Left kidney (tissue), 1 donor: ENCODE measurements at regions not wholly inside any gene's neighbourhood (a gene's known extent, or its start where the extent isn't known, plus 50 kb on each side); places are given as distances from the start of the nearest gene placed in this dataset.
"Not testable (repeated sequence)": the region's sequence is repeated elsewhere in the genome, so short reads cannot be mapped to it uniquely, and the experiment has no call there.

Experiments
- DNase-seq: peaks from one replicate; pipeline ENCODE4 v3.0.0-alpha.2; 2013

DNA sequence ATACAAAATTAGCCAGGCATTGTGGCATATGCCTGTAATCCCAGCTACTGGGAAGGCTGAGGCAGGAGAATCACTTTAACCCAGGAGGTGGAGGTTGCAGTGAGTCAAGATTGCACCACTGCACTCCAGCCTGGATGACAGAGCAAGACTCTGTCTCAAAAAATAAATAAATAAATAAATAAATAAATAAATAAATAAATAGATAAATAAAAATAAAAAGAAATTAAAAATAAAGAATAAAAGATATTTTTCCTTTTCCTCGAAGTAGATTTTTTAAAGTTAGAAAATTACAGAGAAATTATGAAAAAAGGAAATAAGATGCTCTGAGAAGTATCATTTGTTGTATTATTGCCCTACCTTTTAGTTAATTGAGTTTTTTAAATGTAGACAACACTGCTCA, 1906.1 kb downstream of the MAT2B start:
- not testable (repeated sequence) for DNase-seq

DNA sequence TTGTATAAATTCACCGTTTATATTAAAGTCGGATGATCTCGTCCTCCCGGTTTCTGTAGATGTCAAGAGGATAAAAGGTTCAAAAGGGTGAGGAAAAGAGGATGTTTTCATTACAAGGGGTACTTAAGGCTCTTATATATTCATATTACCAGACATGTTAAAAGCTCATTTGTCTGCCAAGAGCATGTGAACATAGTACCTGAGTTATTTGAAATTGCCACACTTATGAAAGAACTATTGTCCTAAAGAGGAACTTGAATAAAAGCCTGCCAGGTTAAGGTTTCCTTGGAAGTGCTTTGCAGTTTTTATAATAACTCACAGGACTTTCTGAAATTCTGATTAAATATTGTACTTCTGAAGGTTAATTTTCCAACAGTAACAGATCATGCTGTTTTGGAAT, 1915.1 kb downstream of the MAT2B start:
- DNase-seq = no peak

DNA sequence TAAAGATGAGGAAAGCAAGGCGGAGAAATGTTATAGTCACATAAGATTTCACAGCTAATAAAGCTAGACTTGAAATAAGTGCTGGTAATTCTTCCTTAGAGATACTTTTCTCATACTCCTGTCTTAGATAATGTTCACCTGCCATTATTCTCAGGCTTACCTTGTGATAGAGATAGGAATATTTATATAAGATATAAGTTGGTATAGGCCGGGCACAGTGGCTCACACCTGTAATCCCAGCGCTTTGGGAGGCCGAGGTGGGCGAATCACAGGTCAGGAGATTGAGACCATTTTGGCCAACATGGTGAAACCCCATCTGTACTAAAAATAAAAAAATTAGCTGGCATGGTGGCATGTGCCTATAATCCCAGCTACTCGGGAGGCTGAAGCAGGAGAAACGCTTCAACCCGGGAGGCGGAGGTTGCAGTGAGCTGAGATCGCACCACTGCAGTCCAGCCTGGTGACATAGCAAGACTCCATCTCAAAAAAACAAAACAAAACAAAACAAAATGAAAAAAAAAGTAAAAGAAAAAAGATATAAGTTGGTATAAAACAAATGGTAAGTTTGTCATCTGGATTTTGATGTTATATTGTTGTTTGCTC, 1918.4 kb downstream of the MAT2B start:
- DNase-seq = no peak

DNA sequence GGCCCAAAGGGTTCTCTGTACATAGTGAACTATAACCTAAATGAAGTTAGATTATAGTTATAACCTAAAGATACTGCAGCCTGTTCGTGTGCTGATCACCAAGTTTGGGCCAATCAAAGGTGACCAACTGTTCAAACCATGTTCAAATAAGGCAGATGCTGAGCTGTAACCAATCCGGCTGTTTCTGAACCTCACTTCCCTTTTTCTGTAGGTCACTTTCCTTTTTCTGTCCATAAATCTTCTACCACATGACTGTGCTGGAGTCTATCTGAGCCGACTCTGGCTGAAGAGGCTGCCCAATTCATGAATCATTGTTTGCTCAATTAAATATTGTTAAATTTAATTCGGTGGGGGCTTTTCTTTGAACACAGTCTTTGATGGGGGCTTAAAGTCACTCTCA, 1920.2 kb downstream of the MAT2B start:
- DNase-seq = no peak

DNA sequence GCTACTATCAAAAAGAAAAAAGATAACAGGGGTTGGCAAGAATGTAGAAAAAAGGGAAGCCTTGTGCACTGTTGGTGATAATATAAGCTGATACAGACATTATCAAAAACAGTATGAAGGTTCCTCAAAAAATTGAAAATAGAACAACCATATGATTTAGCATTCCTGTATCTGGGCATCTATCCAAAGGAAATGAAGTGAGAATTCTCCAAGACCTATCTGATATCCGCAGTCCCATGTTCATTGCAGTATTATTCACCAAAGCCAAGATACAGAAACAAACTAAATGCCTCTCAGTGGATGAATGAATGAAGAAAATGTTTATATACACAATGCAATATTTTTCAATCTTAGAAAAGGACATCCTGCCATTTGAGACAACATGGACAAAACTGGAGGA, 1943.3 kb downstream of the MAT2B start:
- no peak for DNase-seq

DNA sequence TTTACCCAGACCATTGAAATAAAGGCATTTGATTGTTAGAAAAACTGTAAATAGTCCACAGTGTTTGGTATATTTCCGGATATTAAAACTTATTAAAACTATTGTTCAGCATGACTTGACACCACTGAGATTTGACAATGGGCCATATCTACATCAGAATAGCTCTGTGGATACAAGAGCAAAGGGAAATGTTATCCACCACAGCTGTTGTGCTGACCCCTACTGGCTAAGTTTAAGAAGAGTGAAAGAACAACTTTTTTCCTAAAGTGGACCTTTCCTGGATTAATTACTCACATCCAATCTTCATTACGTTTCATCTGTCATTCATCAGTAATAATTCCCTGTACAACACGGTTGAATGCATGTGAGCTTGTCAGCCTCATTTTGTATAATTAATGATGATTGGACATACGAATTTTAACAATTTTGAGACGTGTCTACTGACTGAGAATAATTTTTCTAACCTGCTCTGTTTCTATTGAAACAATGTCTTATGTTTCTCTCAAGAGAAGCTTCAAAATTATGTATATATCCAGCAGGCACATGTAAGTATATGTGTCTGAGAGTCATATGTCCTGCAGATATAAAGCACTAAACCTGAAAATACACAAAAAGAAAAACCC, 1952.6 kb downstream of the MAT2B start:
- DNase-seq = peak; percentile 46

DNA sequence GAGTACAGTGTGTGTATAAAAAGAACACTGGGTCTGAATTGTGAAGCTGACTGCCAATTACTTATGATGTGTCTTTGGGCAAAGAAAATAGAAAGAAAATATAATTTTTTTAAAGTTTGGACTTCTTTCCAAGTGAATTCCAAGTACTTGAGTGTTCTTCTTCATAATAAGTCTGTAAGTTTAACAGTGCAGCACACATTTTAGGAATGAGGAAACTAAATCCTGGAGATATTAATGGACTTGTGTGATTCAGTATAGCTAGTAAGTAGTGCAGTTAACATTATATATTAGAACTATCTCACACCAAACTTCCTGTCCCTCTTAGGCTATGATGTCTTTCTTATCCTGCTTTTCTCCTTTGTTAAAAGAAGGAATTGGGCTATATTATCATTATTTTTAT, 1953.8 kb downstream of the MAT2B start:
- no peak for DNase-seq

DNA sequence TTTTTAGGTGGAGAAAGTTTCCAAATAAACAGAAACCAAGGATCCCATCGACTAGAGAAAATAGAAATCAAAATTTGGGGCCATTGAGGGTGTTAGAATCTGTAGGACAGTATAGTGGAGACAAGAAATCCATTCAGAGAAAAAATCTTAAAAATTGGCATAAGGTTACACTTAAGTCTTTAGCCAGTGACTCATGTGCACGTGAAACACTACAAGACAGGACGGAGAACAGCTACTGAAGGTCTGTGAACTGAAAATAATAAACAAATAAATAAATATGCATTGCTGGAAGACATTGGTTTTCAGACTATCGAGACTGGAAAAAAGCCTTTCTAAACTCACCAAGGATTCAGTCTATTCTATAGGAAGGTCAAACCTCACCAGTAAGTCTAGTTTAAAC, 1955.5 kb downstream of the MAT2B start:
- DNase-seq = no peak

DNA sequence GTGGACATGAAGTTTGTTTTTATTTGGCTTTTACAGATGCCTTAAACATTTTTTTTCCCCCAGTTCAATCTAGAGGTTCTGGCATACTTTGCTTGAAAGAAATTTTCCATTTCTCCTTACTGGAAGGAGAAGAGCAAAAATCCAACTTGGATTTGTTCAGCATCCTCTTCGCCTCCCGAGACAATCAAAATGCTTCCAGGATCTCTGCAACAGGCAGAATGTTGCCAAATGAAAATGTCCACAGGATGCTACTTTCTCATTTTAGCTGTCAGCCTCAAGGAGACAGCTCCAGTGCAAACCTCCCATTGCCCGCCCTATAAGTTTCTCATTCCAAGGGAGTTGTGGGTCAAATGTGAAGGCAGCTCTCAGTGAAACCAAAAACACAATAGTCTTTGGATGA, 1972.1 kb downstream of the MAT2B start:
- DNase-seq = no peak

DNA sequence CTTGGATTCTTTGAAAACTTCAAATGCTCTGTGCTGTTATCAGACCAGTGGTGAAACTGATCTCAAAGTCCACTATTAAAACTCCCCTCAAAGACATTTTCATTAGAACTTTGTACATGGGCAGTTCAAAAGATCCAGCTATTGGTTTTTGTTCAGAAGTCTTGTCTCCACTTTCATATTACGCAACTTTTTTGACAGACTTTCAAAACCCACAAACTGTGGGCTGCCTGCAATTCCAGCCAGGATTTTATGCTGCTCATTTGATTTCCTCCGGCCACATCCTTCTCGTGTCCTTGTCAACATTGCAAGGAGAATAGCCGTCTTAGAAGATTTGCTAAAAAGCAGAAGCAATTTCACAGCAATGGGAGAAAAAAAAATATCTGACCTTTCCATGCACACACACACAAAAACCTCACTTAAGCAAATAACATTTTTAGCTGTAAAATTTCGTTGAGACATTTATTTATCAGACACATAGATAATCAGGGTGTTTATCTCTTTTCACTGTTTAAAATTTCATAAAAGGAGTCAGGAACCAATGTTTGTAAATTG, 1990.5 kb downstream of the MAT2B start:
- no peak for DNase-seq

DNA sequence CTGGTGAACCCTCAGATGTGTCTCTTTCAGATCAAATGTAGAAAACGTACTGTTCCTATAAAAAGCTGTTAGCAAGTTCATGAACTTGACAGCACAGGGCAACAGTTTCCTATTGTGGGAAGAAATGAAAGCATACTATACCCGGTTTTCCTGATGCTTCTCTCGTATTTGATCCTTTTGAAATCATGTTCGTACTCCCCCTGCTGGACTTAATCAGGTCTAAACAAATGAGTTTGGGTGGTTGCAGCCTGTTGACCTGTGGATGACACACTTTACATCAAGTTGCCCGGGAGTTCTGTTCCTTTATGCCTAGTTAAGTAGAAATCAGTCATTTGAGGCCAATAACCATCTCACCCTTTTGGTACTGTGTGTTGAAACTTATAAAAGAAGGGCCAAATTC, 1992.3 kb downstream of the MAT2B start:
- DNase-seq = no peak

DNA sequence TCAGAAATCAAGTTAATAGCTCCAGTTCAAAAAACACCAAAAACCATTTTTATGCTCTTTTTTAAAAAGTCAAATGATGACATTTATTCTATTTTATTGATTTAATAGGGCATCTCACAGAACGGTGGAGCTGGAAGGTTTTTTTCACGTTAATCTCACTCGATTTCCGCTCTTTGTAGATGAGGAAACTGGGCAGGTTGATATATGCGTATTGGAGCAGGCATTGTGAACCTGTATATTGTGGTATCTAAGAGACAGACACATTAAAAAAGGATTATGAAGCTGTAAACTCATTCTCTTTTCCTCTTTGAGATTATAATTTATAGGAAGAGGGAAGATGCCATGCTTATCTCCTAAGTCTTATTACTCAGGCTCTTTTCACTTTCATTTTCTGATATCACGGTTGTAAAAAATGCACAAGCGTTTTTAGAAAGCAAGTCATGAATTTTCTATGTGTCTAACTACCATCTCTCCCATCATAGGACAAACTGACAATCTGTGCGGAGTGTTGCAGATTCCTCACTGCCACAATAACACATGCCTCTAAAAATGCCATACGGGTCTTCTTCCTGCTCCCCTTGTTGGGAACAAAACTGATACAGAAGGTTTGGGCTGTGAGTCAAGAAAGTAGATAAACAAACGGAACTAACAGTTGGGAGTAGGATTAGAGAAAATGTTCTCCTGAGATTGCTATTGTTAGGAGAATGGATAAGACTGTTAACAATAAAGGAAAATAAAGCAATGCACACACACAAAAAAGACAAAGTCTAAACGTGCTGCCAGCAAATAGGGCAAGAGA, 1997.7 kb downstream of the MAT2B start:
- DNase-seq = no peak

DNA sequence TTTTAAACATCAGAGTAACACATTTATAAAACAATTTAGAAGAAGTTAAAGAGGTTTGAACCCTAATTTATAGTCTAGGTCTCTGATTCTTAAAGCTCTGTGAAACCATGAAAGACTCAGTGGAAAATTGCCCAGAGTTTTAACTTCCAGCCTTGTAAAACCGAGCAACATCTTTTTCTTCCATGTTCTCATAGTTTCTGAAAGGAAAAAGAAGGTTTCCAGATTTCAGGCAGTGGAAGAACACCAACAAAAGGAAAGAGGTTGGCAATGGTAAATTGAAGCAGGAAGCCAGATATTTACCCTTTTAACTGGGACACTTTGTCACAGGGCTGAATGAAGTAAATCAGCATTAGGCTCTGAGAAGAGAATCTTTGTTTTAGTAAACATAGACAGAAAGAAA, 1999.3 kb downstream of the MAT2B start:
- no peak for DNase-seq

DNA sequence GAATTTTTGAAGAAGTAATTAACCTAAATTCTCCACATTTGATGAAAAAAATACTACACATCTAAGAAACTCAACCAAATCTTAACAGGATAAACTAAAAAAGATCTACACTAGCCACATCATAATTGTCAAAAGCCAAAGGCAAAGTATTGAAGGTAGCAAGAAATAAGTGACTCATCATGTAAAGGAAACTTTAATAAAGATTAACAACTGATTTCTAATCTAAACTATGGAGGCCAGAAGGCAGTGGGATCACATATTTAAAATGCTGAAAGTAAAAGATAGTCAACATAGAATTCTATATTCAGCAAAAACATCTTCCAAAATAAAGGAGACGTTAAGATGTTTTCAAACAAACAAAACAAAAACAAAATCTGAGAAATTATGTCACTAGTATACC, 2002.9 kb downstream of the MAT2B start:
- DNase-seq = no peak

DNA sequence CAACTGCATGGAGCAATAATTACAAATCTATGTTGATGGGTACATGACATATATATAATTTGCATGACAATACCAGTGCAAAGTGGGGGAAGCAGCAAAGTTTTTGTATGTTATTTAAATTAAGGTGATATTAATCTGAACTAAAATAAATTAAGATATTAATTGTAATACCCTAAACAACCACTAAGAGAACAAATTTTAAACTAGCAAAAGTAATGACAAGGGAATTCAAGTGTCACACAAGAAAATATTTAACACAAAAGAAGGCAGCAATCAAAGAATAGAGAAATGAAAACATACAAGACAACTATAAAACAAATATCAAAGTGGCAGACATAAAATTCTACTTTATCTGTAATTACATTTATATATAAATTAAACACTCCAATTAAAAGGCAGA, 2003.4 kb downstream of the MAT2B start:
- DNase-seq = no peak

DNA sequence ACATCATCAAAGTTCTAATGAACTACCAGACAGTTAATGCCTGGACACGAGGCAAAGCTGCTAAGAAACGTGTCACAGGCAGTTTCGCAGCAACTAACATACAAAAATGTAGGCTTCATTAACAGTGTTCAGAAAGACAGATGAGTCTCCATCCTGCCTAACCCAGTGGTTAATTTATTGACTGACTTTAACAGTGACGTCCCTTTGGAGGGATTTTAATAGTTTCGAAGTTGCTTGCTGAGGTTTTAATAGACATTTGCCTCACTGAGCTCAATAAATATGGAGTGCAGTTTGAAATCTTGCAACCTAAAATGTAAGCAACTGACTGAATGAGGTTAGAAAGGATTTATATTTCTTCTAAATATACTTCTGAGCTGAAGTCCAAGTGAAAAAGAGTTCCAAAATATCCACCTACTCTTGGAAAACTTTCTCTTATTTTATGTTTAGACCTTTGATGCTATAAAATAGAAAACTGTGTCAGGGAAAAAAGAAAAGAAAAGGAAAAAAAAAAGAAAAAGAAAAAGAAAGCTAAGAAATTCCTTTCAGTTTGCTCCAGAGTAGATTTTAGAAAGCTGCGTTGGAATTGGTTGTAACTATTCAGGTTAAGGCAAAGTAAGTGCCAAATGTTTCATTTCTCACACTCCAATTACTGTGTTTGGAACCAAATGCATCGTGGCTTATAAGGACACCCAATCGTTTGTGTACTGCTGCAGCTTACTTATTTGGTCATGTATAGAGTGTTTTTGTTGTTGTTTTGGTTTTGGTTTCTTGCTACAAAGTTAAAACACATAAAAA, 2016.6 kb downstream of the MAT2B start:
- no peak for DNase-seq

DNA sequence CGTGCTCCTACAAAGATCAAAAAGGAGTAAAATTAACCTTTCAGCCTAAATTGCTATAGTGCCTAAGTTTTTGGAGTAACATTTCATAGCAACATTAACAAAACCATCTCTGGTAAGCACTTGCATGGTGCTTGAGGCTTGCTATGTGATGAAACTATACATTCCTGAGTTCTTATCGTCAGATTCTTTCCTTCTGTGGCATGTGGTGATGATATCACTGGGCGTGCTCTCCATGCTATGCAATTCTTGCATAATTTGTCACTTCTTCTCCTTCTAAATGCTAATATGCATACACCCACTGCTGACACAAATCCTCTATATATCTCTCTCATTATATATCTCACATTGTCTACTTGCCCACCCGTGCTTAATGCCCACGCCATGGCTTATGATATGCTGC, 2019.9 kb downstream of the MAT2B start:
- DNase-seq = no peak

DNA sequence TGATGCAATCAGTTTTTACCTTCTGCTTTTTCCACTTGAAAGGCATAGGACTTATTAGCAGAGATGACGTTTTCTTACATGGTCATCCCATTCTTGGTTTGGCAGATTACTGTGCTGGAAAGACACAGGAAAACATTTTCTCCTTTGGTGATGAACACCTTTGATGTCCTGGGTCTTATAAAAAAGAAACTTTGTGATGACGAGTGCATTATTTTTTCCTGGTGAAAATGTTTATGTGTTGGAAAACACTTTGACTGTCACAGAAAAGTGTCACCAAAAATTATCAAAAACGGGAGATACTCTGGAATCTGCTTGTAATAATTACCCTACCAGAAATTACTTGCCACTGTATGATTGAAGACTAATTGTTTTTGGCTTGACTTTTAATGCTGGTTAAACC, 2020.9 kb downstream of the MAT2B start:
- DNase-seq = no peak

DNA sequence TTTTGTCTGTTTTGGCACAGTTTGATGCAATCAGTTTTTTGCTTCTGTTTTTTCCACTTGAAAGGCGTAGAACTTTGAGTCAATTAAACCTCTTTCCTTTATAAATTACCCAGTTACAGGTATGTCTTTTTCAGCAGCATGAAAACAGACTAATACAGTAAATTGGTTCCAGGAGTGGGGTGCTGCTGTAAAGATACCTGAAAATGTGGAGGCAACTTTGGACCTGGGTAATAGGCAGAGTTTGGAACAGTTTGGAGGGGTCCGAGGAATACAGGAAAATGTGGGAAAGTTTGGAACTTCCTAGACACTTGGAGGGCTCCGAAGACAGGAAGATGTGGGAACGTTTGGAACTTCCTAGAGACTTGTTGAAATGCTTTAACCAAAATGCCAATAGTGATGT, 2022.2 kb downstream of the MAT2B start:
- no peak for DNase-seq

DNA sequence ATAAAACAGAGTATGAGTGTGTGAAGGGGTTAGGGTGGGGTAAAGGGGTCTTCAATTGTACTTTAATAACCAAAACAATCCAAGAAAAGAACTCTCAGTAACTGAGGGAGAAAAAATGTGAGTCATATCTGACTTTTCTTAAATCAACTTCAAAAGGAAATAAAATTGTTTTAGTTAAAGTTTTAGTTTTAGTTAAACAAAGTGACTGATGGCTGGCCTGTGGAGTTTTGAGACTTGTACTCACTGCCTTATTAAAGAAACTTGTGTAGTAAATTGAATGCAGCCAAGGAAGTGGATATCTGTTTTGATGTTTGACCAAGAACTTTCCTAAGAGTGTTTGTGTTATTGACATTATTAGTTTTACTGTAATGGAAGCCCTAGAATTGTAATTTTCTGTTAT, 2032.6 kb downstream of the MAT2B start:
- no peak for DNase-seq

DNA sequence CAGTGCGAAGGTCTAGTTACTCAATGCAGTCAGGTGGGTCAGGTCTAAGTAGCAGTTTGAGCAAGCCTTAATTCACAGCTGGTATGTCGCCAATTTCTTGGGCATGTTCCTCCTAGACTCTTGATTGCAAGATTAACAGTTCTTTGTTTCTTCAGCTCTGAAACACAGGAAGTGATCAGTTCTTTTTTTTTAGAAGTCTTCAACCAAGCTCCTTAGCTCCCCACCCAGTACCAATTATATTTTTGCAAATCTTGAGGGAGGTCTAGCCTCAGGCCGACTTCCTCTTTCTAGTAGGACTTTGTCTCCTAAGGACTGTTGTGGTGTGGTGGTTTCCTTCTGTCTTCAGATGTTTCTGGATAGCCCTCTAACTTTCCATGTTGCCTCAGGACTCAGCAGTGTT, 2054.2 kb downstream of the MAT2B start:
- no peak for DNase-seq

DNA sequence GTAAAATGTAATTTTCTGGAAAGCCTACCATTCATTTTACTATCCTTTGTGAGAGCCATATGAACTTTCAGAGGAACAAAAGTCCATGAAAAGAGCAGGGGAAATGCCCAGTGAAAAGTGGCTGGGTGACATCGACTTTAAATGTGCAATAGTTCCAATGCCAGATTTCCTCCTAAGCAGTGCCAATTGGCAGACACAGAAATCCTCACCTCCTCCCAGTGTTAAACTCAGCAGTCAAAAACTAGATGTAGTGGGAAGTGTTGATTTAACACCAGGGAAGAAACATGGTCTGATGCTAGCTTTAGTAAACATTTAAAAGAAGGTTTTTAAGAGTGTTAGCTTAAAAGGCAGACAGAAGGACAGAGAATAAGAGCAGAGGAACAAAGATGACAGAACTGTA, 2055.2 kb downstream of the MAT2B start:
- no peak for DNase-seq

DNA sequence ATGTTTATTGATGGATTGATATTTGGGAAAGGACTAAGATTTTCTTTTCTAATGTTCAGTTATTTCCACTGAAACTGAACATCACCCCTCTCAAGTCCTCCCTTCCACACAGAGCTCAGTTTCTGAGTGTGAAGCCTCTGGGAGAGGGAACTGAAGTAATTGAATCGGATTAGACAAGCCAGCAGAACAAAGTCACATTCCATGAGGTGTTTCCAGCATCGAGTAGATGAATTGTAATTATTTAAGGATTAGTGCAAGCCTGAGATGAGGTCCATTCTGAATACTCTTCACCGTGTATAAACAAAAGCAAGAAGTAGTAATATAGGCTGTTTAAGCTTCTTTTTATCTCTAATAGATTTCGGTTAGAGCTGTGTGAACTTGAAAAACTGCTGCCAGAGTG, 2060.5 kb downstream of the MAT2B start:
- DNase-seq = no peak
